K562 (cell line): ENCODE measurements at regions not wholly inside any gene's neighbourhood (a gene's known extent, or its start where the extent isn't known, plus 50 kb on each side); places are given as distances from the start of the nearest gene placed in this dataset.

ENCODE experiments used
- ATAC-seq: fragments of 200-7000 bp; cut with Tn5 transposase; 3 replicates; pipeline ENCODE4 v1.9.1; 2020; ENCODE audit warnings: moderate library complexity
- BruUV-seq: library from RNA; stranded (reverse); fragments of 400-500 nt; replicated peaks from 2 replicates; lab custom pipeline; 2021; lab: Mats Ljungman, UMichigan
- CTCF ChIA-PET: fragments of 300-600 bp; formaldehyde crosslinking; extraction: SDS; loops from one replicate; lab custom pipeline; 2021; ENCODE audit warnings: low intra/inter-chr PET ratio; lab: Yijun Ruan, JAX
- POLR2A ChIA-PET: fragments of 300-600, 350-650 bp; sonication (Branson Sonifier 250); formaldehyde crosslinking; extraction: SDS; loops from one replicate; lab custom pipeline; 2021; ENCODE audit warnings: antibody characterized with exemption, inconsistent platforms; lab: Yijun Ruan, JAX
- DNase-seq, 4 experiments: peaks; one replicate each; pipeline versions ENCODE4 v3.0.0 to v3.0.0-alpha.2; 2011 to 2018; ENCODE audit warnings: low spot score in 3 of 4, mixed read lengths in 3 of 4; ENCODE audit errors: extremely low read depth in 1 of 4
- FAIRE-seq: peaks from 2 replicates; lab custom pipeline; 2011; peaks lifted over from hg19 to GRCh38; lab: Jason Lieb, UNC
- H2AFZ ChIP-seq: 2 replicates; pipeline ENCODE4 v1.6.0; 2011; ENCODE audit warnings: low read depth, low read length, control low read depth, inconsistent platforms
- H3K27ac ChIP-seq: fragments of 200-600 bp; 3 replicates; pipeline ENCODE4 v1.8.0; 2011; ENCODE audit warnings: low read depth, mild to moderate bottlenecking, control low read depth, inconsistent platforms, low read length, moderate library complexity, mixed read lengths; ENCODE audit errors: extremely low read depth
- H3K27me3 ChIP-seq, 2 experiments: fragments of 300-600 bp in 1 of 2; 2 replicates in 1 of 2; 3 replicates in 1 of 2; pipeline versions ENCODE4 v1.6.0 to v1.8.0; 2011; ENCODE audit warnings: inconsistent platforms in 2 of 2, low read length in 2 of 2, mild to moderate bottlenecking in 1 of 2, mixed read lengths in 1 of 2, moderate library complexity in 1 of 2; ENCODE audit not compliant: control insufficient read depth in 2 of 2, insufficient read depth in 2 of 2
- H3K36me3 ChIP-seq: fragments of 300-600 bp; 3 replicates; pipeline ENCODE4 v1.8.0; 2011; ENCODE audit warnings: mild to moderate bottlenecking, low read length, inconsistent platforms; ENCODE audit not compliant: control insufficient read depth, insufficient read depth
- H3K4me1 ChIP-seq, 2 experiments: fragments of 200-600 bp in 1 of 2; replicated peaks in 1 of 2; 2 replicates in 1 of 2; 3 replicates in 1 of 2; pipeline versions ENCODE4 v1.5.1 to v1.8.0; 2011; ENCODE audit warnings: inconsistent platforms in 2 of 2, low read length in 2 of 2, mild to moderate bottlenecking in 1 of 2, mixed read lengths in 1 of 2, moderate library complexity in 1 of 2; ENCODE audit not compliant: control insufficient read depth in 2 of 2, insufficient read depth in 2 of 2
- H3K4me2 ChIP-seq: 2 replicates; pipeline ENCODE4 v1.6.1; 2011; ENCODE audit warnings: low read length, control low read depth, inconsistent platforms, mixed read lengths; ENCODE audit not compliant: insufficient read depth
- H3K4me3 ChIP-seq: fragments of 200-600 bp; sonication (generic), shearing (Covaris generic); 2 replicates; pipeline ENCODE4 v1.5.1; 2016; ENCODE audit warnings: control low read depth, inconsistent platforms
- H3K79me2 ChIP-seq: fragments of 200-600 bp; 3 replicates; pipeline ENCODE4 v1.8.0; 2011; ENCODE audit warnings: low read length, inconsistent platforms; ENCODE audit not compliant: control insufficient read depth, insufficient read depth
- H3K9ac ChIP-seq, 2 experiments: 2 replicates each; pipeline versions ENCODE4 v1.6.0 to v1.6.1; 2011; ENCODE audit warnings: low read depth in 2 of 2, low read length in 2 of 2, control low read depth in 1 of 2, inconsistent platforms in 1 of 2, mild to moderate bottlenecking in 1 of 2, mixed read lengths in 1 of 2; ENCODE audit not compliant: insufficient read depth in 1 of 2
- H3K9me1 ChIP-seq: one replicate; pipeline ENCODE4 v1.6.0; 2011; ENCODE audit warnings: inconsistent platforms, mild to moderate bottlenecking, low read length, moderate library complexity; ENCODE audit not compliant: control insufficient read depth, insufficient read depth
- H3K9me3 ChIP-seq: replicated peaks from 2 replicates; pipeline ENCODE4 v1.5.1; 2011; ENCODE audit warnings: low read depth, low read length, inconsistent platforms; ENCODE audit not compliant: control insufficient read depth, insufficient read depth
- H4K20me1 ChIP-seq: replicated peaks from 2 replicates; pipeline ENCODE4 v1.6.1; 2011; ENCODE audit warnings: low read length, inconsistent platforms, mixed read lengths; ENCODE audit not compliant: control insufficient read depth, insufficient read depth
- CBFA2T3 ChIP-seq: fragments of 450-650 bp; IDR thresholded peaks from 2 replicates; pipeline ENCODE4 v1.6.1; 2017
- CBX2 ChIP-seq: fragments of 200-600 bp; sonication (generic); IDR thresholded peaks from one replicate; pipeline ENCODE4 v1.6.1; 2012; ENCODE audit warnings: mild to moderate bottlenecking, low read length, inconsistent platforms; ENCODE audit not compliant: insufficient read depth, poor library complexity, severe bottlenecking
- DMBX1 ChIP-seq: fragments of 250-450 bp; sonication (Bioruptor Pico); IDR thresholded peaks from 2 replicates; pipeline ENCODE4 v1.8.0; 2022; ENCODE audit warnings: inconsistent platforms, mild to moderate bottlenecking, moderate library complexity, borderline replicate concordance
- ESRRA ChIP-seq: fragments of 450-650 bp; IDR thresholded peaks from 2 replicates; pipeline ENCODE4 v1.6.1; 2014; ENCODE audit warnings: low read depth, mild to moderate bottlenecking, moderate library complexity, borderline replicate concordance
- ETS2 ChIP-seq: IDR thresholded peaks from 2 replicates; pipeline ENCODE4 v1.6.1; 2016; ENCODE audit warnings: borderline replicate concordance, missing genetic modification characterization, mild to moderate bottlenecking, moderate library complexity, missing compliant biosample characterization; ENCODE audit not compliant: poor library complexity, severe bottlenecking
- GATAD2A ChIP-seq: fragments of 450-650 bp; IDR thresholded peaks from 2 replicates; pipeline ENCODE4 v1.6.1; 2017
- HNRNPK ChIP-seq: fragments of 200-400 bp; formaldehyde crosslinking; IDR thresholded peaks from one replicate; pipeline ENCODE4 v1.6.1; 2018; ENCODE audit warnings: mild to moderate bottlenecking, low read depth, low read length; ENCODE audit not compliant: poor library complexity, severe bottlenecking
- HNRNPL ChIP-seq: fragments of 200-400 bp; formaldehyde crosslinking; IDR thresholded peaks from 2 replicates; pipeline ENCODE4 v1.6.1; 2017; ENCODE audit warnings: low read depth, mild to moderate bottlenecking, low read length
- IFI16 ChIP-seq: fragments of 250-450 bp; sonication (Bioruptor Pico); IDR thresholded peaks from 2 replicates; pipeline ENCODE4 v2.1.2; 2022; ENCODE audit warnings: mild to moderate bottlenecking, inconsistent platforms
- MCM2 ChIP-seq: fragments of 450-650 bp; IDR thresholded peaks from 2 replicates; pipeline ENCODE4 v1.6.1; 2017; ENCODE audit warnings: low read depth, mild to moderate bottlenecking
- MIER1 ChIP-seq: fragments of 450-650 bp; IDR thresholded peaks from 2 replicates; pipeline ENCODE4 v1.6.1; 2016; ENCODE audit warnings: antibody characterized with exemption, mild to moderate bottlenecking, low read depth
- MTA1 ChIP-seq: fragments of 450-650 bp; IDR thresholded peaks from 2 replicates; pipeline ENCODE4 v1.6.1; 2017; ENCODE audit warnings: borderline replicate concordance
- NELFE ChIP-seq: IDR thresholded peaks from 2 replicates; pipeline ENCODE4 v1.6.1; 2011; ENCODE audit warnings: mild to moderate bottlenecking; ENCODE audit not compliant: insufficient read depth, insufficient read length
- NFE2L1 ChIP-seq: fragments of 450-650 bp; IDR thresholded peaks from 2 replicates; pipeline ENCODE4 v1.6.1; 2016; ENCODE audit warnings: missing genetic modification characterization, low read depth, mild to moderate bottlenecking, missing compliant biosample characterization, moderate library complexity, borderline replicate concordance
- NFIX ChIP-seq: fragments of 250-450 bp; sonication (Bioruptor Pico); IDR thresholded peaks from 2 replicates; pipeline ENCODE4 v1.4.0; 2020; ENCODE audit warnings: low read depth, mild to moderate bottlenecking, moderate library complexity
- SMARCE1 ChIP-seq: fragments of 450-650 bp; IDR thresholded peaks from 2 replicates; pipeline ENCODE4 v1.7.1; 2016; ENCODE audit warnings: mild to moderate bottlenecking
- TCF7L2 ChIP-seq: fragments of 150-350 bp; IDR thresholded peaks from 2 replicates; pipeline ENCODE4 v1.6.1; 2016; ENCODE audit warnings: low read depth, mild to moderate bottlenecking, low read length, moderate library complexity
- XRCC5 ChIP-seq: fragments of 200-400 bp; formaldehyde crosslinking; IDR thresholded peaks from 2 replicates; pipeline ENCODE4 v1.6.1; 2017; ENCODE audit warnings: low read depth, mild to moderate bottlenecking, low read length
- ZFP36 ChIP-seq: fragments of 150-350 bp; IDR thresholded peaks from 2 replicates; pipeline ENCODE4 v1.6.1; 2018; ENCODE audit warnings: low read length, low read depth; ENCODE audit not compliant: partially characterized antibody
- ZNF212 ChIP-seq: fragments of 450-650 bp; formaldehyde crosslinking; IDR thresholded peaks from 2 replicates; pipeline ENCODE4 v1.4.0; 2020; ENCODE audit warnings: mild to moderate bottlenecking
- ZNF444 ChIP-seq: fragments of 250-450 bp; sonication (Bioruptor Pico); IDR thresholded peaks from 2 replicates; pipeline ENCODE4 v1.4.0; 2020; ENCODE audit warnings: mild to moderate bottlenecking, moderate library complexity
- ZNF79 ChIP-seq: fragments of 250-450 bp; sonication (Bioruptor Pico); IDR thresholded peaks from 2 replicates; pipeline ENCODE4 v1.4.0; 2020; ENCODE audit warnings: low read depth, mild to moderate bottlenecking, moderate library complexity
- WGBS: fragments of 100-300 bp; shearing (Covaris generic); methylation state at CpG from one replicate; pipeline ENCODE4 v1.1.6; 2016; ENCODE audit warnings: low coverage, mixed read lengths; ENCODE audit not compliant: insufficient coverage; ENCODE audit errors: missing lambda C conversion rate; 5-methylcytosine and 5-hydroxymethylcytosine counted together
- in situ Hi-C: fragments of 300-500 bp; cut with MboI; formaldehyde crosslinking; loops from 4 replicates; pipeline ENCODE4 v1.15.0; 2018; ENCODE audit warnings: inconsistent platforms, mixed read lengths
- intact Hi-C: fragments of 100-400 bp; cut with micrococcal nuclease; formaldehyde crosslinking; loops from 2 replicates; pipeline ENCODE4 v1.14.2; 2022
- TF ChIP-seq, protein P1 (sequence below): fragments of 250-450 bp; sonication (Bioruptor Pico); IDR thresholded peaks from 2 replicates; pipeline ENCODE4 v1.5.0; 2021; ENCODE audit warnings: mild to moderate bottlenecking, moderate library complexity

DNA sequence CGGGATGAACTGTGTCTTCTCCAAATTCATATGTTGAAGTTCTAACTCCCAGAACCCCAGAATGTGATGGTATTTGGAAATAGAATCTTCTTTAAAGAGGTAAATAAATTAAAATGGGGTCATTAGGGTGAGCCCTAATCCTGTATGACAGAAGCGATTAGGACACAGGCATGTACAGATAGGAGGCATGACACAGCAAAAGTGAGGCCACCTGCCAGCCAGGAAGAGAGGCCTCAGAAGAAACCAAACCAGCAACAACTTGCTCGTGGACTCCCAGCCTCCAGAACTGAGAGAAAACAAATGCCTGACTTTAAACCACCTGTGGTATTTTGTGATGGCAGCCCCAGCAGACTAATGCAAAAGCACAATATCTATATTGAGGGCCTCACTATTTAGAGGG lies 214.3 kb downstream of the NEBL start (continued):
- TF ChIP-seq XRCC5 (no peak), MIER1 (no peak), NFIX (CRISPR knock-in tag) (no peak), ZFP36 (no peak), GATAD2A (no peak), HNRNPK (no peak), SMARCE1 (no peak), CBFA2T3 (peak; percentile 57), NELFE (no peak), DMBX1 (peak; percentile 21; the same call in 1 of the 2 replicates), NFE2L1 (tag) (peak; percentile 34; the same call in 1 of the 2 replicates), ESRRA (peak; percentile 38; the same call in 1 of the 2 replicates)

DNA sequence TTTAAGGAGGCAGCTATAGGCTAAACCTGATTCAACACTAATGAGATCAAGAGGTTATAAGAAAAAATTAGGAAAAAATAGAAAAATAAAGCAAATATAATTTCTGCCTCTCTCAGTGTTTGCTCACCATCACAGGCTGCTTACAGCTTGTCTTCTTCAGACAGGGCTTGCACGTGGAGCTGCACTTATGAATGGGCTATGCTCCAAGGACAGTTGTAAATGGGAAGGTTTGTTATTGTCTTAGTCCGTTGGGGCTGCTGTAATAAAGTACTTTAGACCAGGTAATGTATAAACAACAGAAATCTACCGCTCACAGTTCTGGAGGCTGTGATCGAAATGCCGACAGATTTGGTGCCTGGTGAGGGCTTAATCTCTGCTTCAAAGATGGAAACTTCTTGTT lies 219.8 kb downstream of the NEBL start:
- Histone ChIP-seq H3K9me3 (no peaks in the 10 kb centered on the region), H3K4me1 (no peaks in the 10 kb centered on the region), H3K27ac (no peak overlapping the region), H3K9ac (no peak overlapping the region), H3K36me3 (no peaks in the 10 kb centered on the region), H4K20me1 (no peaks in the 10 kb centered on the region), H2AFZ (no peak overlapping the region), H3K9me1 (no peaks in the 10 kb centered on the region), H3K4me2 (no peak overlapping the region), H3K4me3 (no peak overlapping the region), H3K79me2 (no peaks in the 10 kb centered on the region), H3K27me3 (no peaks in the 10 kb centered on the region)
- 0% methylated on average over 5 of the region's 5 CpGs for WGBS
- no TSS peak for BruUV-seq
- intact Hi-C loops (no loop called here), in situ Hi-C loops (no loop called here)
- ChIA-PET CTCF (no interaction called here), POLR2A (no interaction called here)
- DNase-seq (no peak), FAIRE-seq (no peak), ATAC-seq (no peak)
- TF ChIP-seq, protein P1, sequence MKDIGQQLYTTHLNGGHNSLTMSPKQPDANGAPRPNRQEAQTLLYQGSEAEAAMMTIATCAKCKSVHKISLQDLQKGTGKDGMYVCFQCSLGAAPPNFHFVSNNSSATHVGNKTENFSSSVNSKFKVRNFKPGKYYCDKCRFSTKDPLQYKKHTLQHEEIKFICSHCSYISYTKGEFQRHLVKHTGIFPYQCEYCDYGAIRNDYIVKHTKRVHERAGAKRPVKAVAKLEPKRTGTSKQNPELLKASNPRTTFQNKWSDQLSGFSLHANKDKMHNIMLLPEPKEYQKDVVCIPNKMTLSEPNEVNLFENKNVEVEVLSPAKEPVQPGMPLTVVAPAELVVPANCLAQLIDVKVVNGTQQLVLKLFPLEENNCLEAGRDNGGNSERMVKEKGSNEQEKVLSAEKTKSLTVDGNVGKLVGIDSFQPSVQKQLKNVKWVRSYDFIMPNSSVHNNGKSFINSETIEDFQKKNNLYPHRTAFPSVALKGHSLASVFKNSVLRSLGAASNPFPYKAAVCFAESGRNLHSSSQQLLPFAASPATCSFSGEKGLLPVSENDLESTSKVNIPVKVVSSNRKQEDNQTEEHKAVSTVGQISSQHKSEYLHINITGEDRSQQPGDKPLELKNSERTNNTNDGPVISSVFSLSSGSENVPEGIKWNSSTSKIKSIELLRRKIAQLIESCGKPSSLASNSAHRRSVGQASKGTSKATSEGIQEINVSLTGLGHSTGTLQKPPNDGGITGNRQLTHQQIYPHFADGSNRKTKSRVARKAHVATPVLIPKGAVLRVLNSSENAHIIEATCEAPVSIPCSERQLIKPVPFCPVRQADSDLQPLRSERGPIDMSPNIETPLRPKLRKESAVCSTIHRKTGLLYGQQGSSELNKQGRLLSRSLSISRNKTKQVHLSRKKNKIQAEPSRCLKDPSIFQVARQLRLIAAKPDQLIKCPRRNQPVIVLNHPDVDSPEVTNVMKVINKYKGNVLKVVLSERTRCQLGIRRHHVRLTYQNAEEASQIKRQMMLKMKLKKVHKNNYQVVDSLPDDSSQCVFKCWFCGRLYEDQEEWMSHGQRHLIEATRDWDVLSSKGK, result no peak
- TF ChIP-seq TCF7L2 (no peak), CBX2 (no peak), MCM2 (no peak), ZNF79 (CRISPR knock-in tag) (no peak), MTA1 (no peak), HNRNPL (no peak), ZNF212 (no peak), ETS2 (tag) (no peak), ZNF444 (CRISPR knock-in tag) (no peak), IFI16 (CRISPR knock-in tag) (no peak)
